ENCODE measurements at regions not wholly inside any gene's neighbourhood (a gene's known extent, or its start where the extent isn't known, plus 50 kb on each side); places are given as distances from the start of the nearest gene placed in this dataset.

DNA sequence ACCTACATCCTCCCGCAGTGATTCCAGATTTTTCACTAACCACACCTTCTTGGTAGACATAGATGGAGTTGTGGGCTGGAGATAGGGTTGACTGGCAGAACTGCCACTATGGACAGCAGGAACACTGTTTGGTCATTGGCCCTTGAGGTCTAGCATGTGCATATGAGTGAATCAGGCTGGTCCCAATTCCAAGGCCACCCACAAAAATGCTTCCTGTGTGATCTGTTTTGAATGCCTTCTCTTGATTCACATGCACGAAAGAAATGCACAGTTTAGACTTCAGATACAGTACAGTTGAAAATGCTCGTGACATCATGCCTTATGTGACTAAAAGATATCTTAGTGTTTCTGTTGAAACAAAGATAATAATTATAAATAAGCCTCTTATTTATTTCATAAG, 285.8 kb upstream of the SEMA6D start:
- no peak for DNase-seq

- DNase-seq = no peak
Observed at GRCh38 chr15:47432826-47433225, 284.5 kb upstream of the SEMA6D start.

DNA sequence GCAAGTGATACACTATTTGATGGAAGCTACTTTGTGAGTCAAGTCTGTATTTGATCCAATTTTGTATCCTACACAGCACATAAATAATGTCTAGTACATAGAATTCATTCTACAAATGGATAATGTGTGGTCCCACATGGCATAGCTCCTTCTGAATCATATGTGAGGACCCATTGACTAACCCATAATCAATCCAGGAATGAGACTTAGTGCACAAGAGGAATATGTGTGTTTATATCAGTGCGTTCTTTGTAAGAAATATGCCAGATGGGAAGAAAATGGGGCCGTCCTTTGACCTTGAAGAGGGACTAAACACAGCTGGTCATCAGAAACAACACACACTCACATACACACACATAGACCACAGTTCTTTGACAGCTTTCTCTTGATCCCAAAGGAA, 282.7 kb upstream of the SEMA6D start:
- DNase-seq = no peak

DNA sequence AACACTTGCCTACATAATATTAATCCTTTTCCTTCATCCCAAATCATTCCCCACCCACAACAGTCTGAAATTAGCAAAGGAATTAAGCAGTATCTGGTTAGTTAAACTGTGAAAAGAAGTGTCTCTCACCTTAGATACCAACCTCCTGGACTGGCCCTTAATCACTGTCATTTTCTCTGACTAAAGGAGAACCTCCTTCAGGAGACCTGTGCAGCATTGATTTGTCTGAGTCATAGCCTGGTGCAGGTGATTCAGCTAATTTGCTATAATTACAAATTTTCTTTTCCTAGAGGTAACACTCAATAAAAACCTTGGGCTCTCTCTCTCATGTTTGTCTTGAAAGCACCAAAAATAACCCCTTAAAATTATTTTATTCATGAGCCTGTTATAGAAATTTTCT, 279.8 kb upstream of the SEMA6D start:
- no peak for DNase-seq

- DNase-seq = peak; percentile 72
Observed at GRCh38 chr15:47439146-47440111, 277.9 kb upstream of the SEMA6D start.

DNA sequence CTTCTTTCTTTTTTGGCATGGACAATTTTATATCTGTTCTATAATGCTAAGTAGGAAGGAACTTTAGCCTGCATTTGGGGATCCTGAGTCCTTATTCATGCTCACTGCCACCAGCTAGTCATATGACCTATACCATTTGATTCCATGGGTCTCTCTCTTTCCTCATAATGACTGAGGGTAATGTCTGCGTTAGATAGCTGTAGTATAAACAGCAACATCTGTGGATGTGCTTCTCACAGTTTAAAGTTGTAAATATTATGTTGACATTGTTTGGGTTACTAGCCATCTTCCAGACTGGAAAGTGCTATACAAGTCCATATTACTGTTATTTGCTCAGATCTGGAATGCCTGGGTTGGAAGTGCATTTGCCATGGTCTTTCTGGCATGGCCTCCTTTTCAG, 274.9 kb upstream of the SEMA6D start:
- DNase-seq = no peak

DNA sequence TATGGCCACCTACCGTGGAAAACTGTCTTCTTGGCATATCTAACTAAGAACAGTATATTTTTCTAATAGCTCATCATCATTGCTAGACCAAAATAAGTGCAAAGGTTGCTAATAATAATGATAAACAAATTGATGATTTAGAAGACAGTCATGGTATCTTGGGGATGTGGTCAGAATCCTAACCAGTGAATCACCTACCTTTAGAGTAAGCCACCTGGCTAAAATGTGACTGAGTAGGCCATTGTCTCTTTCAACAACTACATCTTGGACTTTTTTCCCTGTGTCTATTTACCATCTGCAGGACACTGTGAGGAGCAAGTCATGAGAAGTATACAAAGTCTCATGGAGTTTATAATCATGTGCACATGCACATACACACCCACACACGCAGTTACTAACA, 273.5 kb upstream of the SEMA6D start:
- no peak for DNase-seq

GRCh38 chr15:47445723-47446392, 271.4 kb upstream of the SEMA6D start:
- DNase-seq = no peak

DNA sequence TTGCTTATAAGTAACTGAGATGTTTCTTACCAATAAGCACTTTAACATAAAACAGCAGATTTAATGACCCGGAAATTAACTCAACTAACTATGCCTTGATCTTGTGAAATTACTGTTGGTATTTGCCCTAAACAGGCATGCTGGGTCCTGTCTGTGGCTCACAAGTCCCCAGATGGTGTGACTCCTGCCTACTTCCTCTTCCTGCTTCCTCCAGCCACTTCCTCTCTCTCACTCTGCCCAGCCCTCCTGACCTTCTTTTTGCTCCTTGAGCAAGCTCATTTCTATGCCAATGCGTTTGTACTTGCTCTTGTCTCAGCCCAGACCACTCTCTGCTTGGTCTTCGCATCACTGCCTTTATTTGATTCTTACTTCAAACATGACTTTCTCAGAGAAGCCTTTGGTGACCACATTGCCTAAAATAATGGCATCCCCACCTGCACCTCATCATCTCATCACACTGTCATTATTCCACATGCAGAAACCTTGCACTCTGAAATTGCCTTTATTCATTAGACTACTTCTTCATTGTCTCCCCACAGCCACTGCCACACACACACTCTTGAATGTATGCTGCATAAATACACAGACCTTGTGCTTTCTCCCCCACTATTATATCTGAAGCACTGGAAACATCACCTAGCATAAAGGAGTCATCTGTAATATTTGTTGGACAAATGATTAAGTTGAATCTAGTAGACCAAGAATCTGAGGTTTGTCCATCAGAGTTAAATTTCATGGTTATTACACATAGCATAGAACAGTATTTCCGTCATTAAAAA, 256.3 kb upstream of the SEMA6D start:
- no peak for DNase-seq

DNA sequence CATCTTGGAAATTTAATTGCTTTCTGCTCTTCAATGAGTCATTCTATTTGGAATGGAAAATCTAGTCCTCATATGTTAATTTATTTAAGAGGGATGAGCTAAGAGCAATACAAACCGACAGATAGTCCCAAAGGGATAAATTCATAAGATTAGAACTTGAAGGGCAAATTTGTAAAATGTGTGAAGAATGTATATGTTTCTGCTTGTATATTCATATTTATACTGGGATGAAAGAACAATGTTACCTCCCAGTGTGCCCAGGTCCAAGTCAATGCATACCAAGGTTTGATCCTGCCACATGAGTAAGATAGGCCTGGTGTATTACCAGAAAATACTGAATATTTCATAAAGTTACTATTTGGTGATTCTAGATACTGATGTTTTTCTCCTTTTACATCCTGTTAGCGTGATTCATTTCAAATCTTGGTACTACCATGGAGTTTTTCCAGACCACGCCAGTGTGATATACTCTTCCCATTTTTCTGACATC, 255.6 kb upstream of the SEMA6D start:
- no peak for DNase-seq

GRCh38 chr15:47466357-47466756, 250.9 kb upstream of the SEMA6D start:
- no peak for DNase-seq

- no peak for DNase-seq
Observed at GRCh38 chr15:47470983-47471382, 246.3 kb upstream of the SEMA6D start.

- DNase-seq = peak; percentile 35
Observed at GRCh38 chr15:47473106-47473725, 244.1 kb upstream of the SEMA6D start.

- DNase-seq = peak; percentile 88
Observed at GRCh38 chr15:47473832-47474231, 243.5 kb upstream of the SEMA6D start.

DNA sequence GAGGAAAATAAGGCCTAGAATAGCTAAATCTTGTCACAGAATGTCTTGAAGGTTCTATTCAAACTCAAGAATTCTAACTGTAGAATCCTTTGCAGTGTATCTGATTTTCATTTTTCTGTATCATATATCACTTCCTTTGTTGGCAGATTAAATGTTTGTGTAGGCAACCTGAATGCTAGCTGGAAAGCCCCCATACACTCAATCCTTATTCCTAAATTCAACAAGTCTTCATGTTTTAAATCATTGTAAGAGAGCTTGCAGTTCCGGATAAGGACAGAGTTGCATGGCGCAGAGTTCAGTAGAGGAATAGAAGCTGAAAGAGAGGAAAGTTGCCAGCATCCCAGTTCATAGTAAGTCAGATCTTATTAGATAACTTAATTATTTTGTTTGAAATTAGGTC, 242.0 kb upstream of the SEMA6D start:
- DNase-seq = no peak

- no peak for DNase-seq
Observed at GRCh38 chr15:47477341-47477740, 240.0 kb upstream of the SEMA6D start.

- no peak for DNase-seq
Observed at GRCh38 chr15:47484059-47484458, 233.2 kb upstream of the SEMA6D start.

GRCh38 chr15:47484997-47485396, 232.3 kb upstream of the SEMA6D start:
- DNase-seq = no peak

- DNase-seq = no peak
Observed at GRCh38 chr15:47485419-47485818, 231.9 kb upstream of the SEMA6D start.

GRCh38 chr15:47486040-47486439, 231.3 kb upstream of the SEMA6D start:
- DNase-seq = peak; percentile 56

- DNase-seq = no peak
Observed at GRCh38 chr15:47492195-47492594, 225.1 kb upstream of the SEMA6D start.
